GM12891 (cell line): ENCODE measurements at regions not wholly inside any gene's neighbourhood (a gene's known extent, or its start where the extent isn't known, plus 50 kb on each side); places are given as distances from the start of the nearest gene placed in this dataset.

ENCODE experiments used
- POLR2A ChIP-seq: IDR thresholded peaks from 2 replicates; pipeline ENCODE4 v1.6.1; 2011; ENCODE audit warnings: low read depth, low read length, control low read depth
- POLR2AphosphoS5 ChIP-seq: IDR thresholded peaks from 2 replicates; pipeline ENCODE4 v1.6.1; 2011; ENCODE audit warnings: low read depth, low read length, control low read depth
- SPI1 ChIP-seq: IDR thresholded peaks from 2 replicates; pipeline ENCODE4 v1.6.1; 2011; ENCODE audit warnings: low read depth, low read length, control low read depth
- TAF1 ChIP-seq: IDR thresholded peaks from 2 replicates; pipeline ENCODE4 v1.6.1; 2011; ENCODE audit warnings: low read depth, low read length, control low read depth

GRCh38 chr5:88029011-88029410 lies 239.6 kb downstream of the TMEM161B start:
- TF ChIP-seq TAF1: no peak
- no peak for TF ChIP-seq POLR2AphosphoS5
- no peak for TF ChIP-seq POLR2A
- TF ChIP-seq SPI1: no peak
